Activated CD4-positive, alpha-beta T cell treated with anti-CD3 and anti-CD28 coated beads, Interleukin-2, amount 50 U/mL, for 16 hours (primary cell): ENCODE measurements at regions not wholly inside any gene's neighbourhood (a gene's known extent, or its start where the extent isn't known, plus 50 kb on each side); places are given as distances from the start of the nearest gene placed in this dataset.

Experiments
- DNase-seq: peaks from one replicate; pipeline ENCODE4 v3.0.0-alpha.2; 2020

- no peak for DNase-seq
Measured at GRCh38 chr20:20992686-20993360, 113.3 kb downstream of the LINC00237 start.

GRCh38 chr20:20992277-20992676 lies 113.9 kb downstream of the LINC00237 start:
- DNase-seq: no peak

- no peak for DNase-seq
Measured at GRCh38 chr20:20989081-20989480, 117.1 kb downstream of the LINC00237 start.

- no peak for DNase-seq
Measured at GRCh38 chr20:20979934-20980333, 126.2 kb downstream of the LINC00237 start.

- no peak for DNase-seq
Measured at GRCh38 chr20:20977786-20978185, 128.4 kb downstream of the LINC00237 start.

GRCh38 chr20:20972490-20972889 lies 133.7 kb downstream of the LINC00237 start:
- no peak for DNase-seq

- DNase-seq: no peak
Measured at GRCh38 chr20:20971810-20972209, 134.3 kb downstream of the LINC00237 start.

GRCh38 chr20:20970841-20971240 lies 135.3 kb downstream of the LINC00237 start:
- no peak for DNase-seq

GRCh38 chr20:20969701-20970280 lies 136.4 kb downstream of the LINC00237 start:
- no peak for DNase-seq

- no peak for DNase-seq
Measured at GRCh38 chr20:20967564-20968184, 138.5 kb downstream of the LINC00237 start.

DNA sequence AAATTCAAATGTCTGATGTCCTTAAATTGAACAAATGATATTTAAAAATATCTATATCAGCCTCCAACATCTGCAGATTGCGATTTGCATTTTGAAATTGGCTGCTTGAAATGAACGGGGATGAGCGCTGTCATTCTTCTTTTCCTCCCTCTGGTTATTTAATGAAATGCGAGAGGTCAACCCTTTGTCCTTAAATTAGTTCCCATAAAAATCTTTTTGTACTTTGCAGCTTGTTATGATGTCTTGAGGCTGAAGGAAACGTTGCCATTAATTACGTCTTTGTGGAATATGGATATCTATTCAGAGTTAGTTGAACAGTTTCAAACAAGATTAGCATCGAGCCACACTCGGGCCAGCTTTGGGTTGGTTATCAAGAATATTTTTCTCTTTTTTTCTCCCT lies 140.0 kb downstream of the LINC00237 start:
- no peak for DNase-seq

- no peak for DNase-seq
Measured at GRCh38 chr20:20959031-20959755, 147.0 kb downstream of the LINC00237 start.

DNA sequence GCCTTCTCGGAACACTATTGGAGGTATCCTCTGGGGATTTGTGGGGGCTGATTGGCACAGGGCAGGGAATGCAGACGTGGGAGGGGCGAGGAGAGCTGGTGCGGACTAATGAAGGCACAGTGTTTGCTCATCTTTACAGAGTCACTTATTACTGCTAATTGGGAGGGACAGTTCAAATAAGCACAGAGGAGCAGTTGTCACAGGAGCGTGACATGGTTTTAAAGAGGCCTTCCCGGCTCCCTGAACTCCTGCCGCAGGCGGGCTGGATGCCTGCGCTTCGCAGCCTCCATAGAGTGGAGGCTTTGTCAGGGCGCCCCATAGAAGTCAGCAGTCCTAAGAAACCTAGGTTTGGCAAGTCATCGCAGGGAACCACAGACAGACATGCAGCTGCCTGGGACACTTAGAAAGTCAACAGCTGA lies 149.6 kb downstream of the LINC00237 start:
- no peak for DNase-seq

- no peak for DNase-seq
Measured at GRCh38 chr20:20955892-20956291, 150.3 kb downstream of the LINC00237 start.

GRCh38 chr20:20953738-20954618 lies 152.2 kb downstream of the LINC00237 start:
- DNase-seq: no peak

GRCh38 chr20:20950620-20951019 lies 155.5 kb downstream of the LINC00237 start:
- DNase-seq: no peak

GRCh38 chr20:20946122-20946759 lies 159.9 kb downstream of the LINC00237 start:
- no peak for DNase-seq

DNA sequence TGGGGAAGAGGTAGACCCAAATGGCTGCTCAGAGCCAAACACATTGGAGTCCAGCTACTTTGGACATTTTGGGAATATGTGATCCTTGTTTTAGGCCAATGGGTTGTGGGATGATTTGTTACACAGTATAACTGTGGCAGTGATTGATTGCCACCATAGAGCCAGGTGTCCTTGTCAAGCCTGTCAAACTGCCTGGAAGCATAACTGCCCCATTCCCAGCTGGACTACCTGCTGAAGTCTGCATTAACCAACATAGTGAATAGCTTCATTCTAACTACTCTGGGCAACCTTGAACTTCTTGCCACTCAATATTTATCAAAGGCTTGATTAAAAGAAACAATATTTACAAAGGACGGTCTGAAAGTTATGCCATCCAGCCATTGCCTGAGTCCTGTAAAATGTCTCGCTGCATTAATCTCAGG lies 164.7 kb downstream of the LINC00237 start:
- DNase-seq: no peak

DNA sequence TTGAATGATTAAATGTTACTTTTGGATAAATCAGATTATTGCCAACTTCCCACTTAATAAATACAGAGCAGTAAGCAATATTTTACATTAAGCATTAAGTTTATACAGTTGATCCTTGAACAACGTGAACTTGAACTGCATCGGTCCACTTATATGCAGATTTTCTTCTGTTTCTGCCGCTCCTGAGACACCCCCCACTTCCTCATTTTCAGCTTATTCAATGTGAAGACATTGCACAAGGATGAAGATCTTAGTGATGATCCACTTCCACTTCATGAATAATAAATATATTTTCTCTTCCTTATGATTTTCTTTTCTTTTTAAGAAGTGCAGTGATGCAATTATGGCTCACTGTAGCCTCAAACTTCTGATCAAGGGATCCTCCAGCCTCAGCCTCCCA lies 167.2 kb downstream of the LINC00237 start:
- no peak for DNase-seq

DNA sequence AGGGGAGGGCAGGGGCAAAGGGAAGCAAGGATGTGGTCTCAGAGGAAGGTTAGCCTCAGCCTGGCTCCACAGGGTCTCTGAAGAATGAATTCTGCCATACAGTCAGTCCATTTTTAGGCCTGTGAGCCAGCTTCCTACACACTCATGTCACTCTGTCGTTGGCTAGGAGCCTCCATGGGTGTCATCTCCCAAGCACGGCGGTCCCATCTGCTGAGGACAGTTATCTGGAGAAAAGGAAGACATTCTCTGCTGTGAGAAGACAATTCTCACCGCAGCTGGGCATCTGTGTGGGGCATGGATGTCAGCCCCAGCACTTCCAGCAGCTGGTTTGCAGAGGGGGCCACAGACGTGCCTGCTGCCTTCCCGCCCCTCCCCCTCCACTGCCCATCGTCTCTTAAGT lies 167.6 kb downstream of the LINC00237 start:
- no peak for DNase-seq

GRCh38 chr20:20938131-20938530 lies 168.0 kb downstream of the LINC00237 start:
- DNase-seq: no peak
